Umbilical cord (tissue), 1 donor: ENCODE measurements at regions not wholly inside any gene's neighbourhood (a gene's known extent, or its start where the extent isn't known, plus 50 kb on each side); places are given as distances from the start of the nearest gene placed in this dataset.
A peak's percentile ranks its signal among the peaks of the same experiment; 100 is the strongest.

Experiments used
- DNase-seq: peaks from one replicate; pipeline ENCODE4 v3.0.0-alpha.2; 2015; ENCODE audit warnings: low spot score

DNA sequence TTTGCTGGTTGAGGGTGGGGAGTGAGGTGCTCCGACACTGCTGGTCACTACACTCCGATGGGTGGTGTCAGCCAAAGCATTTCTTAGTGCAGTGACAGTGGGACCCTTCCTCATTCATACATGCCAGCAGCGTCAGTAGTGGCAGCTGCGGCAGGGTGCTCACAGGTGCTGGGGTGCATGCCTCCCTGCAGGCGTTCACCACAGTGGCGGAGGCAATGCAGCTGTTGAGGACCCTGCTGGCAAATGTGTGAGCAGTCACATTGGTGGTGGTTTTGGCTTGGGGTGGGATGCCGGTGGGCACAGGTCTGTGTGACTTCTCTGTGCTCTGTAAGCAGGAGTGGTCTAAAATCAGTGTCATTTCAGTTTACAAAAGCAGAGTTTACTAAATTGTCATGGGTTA lies 464.6 kb downstream of the FUT8 start:
- DNase-seq = no peak

DNA sequence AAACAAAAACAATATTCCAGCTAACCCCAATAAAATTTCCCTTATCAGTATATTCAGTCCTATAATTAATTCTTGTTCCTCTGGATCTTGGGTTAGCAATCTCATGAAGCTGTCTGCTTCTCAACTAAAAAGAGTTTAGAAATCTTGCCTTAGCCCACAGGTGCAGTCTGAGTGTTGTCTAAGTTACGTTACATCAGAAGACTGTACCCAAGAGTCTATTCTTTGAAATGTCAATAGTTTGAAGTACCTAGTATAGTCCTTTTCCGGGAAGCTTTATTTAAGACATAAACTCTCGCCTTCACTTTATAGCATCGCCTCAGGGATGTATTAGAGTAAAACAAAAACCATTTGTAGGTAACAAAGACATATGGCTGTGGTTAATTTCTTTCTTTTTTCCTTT lies 465.1 kb downstream of the FUT8 start:
- no peak for DNase-seq

DNA sequence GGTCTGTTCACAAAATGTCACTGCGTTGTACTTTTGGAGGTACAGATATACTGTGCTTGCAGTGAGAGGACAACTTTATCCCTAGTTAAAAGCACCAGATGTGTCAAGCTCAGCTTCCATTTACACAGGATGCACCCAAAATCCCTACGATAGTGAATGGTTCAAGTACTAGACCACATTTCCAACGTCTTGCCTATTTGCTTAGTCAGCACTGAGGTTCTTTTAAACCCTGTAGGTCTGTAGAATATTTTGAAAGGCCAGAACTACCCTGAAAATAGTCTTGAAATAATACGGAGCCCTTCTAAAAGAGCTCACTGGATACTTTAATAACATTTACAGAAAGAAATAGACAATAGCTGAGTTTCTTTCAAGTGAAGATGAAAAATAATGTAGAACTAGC lies 466.1 kb downstream of the FUT8 start:
- no peak for DNase-seq

GRCh38 chr14:65879248-65880009 lies 466.9 kb downstream of the FUT8 start:
- no peak for DNase-seq

DNA sequence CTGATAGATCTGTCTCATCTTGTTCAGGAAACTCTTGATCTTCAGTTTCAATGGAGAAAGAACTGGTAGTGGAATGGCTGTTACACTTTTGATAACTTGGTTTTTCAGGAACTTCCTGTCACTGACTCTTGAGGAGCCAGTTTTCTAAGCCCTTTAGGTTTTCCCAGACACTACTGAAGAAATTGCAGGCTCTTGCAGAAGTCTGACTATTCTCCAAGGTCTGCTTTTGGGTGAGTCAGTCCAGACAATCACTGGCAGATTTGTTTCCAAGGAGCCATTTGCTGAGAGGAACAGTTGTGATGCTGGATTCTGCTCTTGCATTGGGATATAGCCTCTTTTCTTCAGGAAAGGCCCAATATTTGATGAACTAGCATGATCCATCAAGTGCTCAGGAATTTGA lies 468.0 kb downstream of the FUT8 start:
- DNase-seq = no peak

DNA sequence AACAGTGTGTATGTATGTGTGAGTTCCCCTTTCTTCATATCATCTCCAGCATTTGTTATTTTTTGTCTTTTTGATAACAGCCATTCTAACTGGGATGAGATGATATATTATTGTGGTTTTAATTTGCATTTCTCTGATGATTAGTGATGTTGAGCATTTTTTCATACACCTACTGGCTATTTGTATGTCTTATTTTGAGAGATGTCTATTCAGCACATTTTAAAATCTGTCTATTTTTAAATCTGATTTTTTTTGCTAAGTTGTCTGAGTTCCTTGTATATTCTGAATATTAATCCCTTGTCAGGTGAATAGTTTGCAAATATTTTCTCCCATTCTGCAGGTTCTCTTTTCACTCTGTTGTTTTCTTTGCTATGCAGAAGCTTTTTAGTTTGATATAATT lies 469.1 kb downstream of the FUT8 start:
- DNase-seq = no peak

DNA sequence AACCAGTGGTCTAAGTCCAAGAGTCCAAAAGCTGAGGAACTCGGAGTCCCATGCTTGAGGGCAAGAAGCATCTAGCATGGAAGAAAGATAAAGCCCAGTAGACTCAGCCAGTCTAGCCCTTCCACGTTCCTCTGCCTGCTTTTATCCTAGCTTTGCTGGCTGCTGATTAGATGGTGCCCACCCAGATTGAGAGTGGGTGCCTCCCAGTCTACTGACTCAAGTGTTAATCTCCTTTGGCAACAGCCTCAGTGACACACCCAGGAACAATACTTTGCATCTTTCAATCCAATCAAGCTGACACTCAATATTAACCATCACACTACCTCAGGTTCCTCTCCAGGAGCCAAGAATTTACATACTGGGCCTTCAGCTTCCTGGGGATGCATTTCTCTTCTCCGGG lies 476.1 kb downstream of the FUT8 start:
- DNase-seq = no peak

DNA sequence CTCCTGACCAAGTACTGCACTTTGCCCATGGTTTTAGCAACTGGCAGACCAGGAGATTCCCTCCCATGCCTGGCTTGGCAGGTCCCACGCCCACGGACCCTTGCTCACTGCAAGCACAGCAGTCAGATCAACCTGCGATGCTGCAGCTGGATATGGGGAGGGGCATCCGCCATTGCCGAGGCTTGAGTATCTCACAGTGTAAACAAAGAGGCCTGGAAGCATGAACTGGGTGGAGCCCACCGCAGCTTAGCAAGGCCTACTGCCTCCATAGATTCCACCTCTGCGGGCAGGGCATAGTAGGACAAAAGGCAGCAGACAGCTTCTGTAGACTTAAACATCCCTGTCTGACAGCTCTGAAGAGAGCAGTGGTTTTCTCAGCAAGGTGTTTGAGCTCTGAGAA lies 479.8 kb downstream of the FUT8 start:
- no peak for DNase-seq

DNA sequence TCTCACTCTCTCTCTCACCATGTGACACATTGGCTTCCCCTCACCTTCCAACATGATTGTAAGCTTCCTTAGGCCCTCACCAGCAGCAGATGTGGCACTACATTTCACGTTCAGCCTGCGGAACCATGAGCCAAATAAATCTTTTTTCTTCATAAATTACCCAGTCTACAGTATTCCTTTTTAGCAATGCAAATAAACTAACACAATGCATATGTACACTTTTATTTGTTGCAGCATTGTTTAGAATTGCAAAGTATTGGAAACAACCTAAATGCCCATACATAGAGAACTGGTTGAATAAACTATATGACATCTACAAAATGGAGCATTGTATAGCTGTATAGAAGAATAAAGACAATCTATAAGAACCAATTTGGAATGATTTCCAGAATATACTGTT lies 487.6 kb downstream of the FUT8 start:
- no peak for DNase-seq

DNA sequence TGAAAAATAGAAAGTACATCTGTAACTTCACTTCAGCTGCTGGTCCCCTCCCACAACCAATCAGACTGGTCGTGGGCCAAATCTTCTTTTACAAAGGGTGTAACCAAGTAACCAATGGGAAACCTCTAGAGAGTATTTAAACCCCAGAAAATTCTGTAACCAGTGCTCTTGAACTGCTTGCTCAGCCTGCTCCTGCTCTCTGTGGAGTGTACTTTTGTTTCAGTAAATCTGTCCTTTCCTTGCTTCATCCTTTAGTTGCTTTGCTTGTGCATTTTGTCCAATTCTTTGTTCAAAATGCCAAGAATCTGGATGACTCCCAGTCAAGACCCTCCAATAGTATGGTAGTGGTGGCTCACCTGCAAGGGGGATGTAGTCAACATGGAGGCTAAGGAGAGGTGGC lies 489.1 kb downstream of the FUT8 start:
- no peak for DNase-seq

GRCh38 chr14:65904988-65905387 lies 492.5 kb downstream of the FUT8 start:
- DNase-seq = no peak

DNA sequence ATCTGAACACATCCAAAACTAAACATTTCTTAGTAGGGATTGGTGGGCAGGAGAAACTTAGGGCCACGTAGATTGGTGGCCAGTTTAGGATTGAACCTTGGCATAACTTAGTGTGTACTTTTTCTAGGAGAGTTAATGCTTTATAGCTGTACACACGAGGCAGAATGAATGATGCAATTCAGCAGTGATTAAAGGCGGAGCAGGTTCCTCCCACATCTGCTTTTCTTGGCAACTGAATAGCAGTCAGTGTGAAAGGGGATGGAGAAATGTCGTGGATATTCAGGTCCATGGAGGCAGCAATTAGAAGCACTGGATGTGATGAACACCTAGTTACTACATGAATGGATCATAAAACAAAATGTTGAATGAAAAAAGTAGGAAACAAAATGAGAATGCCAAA lies 493.8 kb downstream of the FUT8 start:
- DNase-seq = no peak

DNA sequence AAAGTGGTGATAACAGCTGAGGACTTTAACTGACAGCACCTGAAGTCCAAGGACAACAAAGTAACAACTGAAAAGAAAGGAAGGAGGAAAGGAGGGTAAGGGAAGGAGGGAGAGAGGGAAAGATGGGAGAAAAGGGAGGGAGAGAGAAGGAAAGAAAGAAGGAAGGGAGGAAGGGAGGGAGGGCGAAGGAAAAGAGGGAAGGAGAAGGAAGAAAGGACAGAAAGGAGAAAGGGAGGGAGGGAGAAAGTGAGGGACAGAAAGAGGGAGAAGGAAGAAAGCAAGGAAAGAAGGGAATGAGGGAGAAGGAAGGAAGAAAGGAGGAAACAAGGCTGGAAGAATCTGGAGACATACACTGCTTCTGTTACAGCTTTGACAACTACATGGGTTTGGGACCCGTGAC lies 494.4 kb downstream of the FUT8 start:
- DNase-seq = no peak

- peak; percentile 79 for DNase-seq
Measured at GRCh38 chr14:65910108-65910786, 497.7 kb downstream of the FUT8 start.

- DNase-seq = no peak
Measured at GRCh38 chr14:65915125-65915524, 502.6 kb downstream of the FUT8 start.

- DNase-seq = no peak
Measured at GRCh38 chr14:65916055-65916454, 503.5 kb downstream of the FUT8 start.

DNA sequence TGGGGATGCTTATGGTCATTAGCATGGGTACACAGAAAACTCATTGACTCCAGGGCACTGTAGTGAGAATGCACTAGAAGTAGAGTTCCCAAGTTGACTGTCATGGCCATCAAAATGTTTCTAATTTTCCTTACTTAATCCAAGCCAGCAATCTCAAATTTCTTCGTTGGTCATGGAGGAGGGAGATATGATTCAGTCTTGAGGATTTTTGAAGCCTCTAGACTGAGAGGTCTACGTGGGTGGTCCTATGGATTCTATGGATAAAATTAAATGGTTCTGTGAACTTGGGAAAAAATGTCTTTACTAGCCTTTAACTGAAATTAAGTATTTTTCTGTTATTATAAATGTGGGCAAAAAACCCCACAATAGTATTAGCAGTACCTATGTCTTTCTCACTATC lies 508.5 kb downstream of the FUT8 start:
- no peak for DNase-seq

DNA sequence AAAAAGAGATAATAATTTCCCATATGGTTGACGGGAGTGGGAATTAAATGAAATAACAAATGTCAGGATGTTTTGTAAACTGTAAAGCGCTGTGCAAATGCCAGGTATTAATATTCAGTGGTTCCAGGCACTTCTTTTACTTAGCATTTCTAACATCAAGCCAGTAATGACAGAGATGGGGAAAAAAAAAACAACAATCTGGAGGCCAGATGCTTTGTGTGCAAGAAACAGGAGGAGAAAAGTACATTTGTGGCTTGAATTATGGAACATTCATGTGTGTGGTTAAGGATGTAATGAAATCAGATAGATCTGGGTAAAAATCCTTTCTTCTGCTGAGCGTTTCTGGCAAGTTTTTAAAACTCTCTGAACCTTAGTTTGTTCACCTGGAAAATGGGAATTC lies 509.6 kb downstream of the FUT8 start:
- DNase-seq = no peak

DNA sequence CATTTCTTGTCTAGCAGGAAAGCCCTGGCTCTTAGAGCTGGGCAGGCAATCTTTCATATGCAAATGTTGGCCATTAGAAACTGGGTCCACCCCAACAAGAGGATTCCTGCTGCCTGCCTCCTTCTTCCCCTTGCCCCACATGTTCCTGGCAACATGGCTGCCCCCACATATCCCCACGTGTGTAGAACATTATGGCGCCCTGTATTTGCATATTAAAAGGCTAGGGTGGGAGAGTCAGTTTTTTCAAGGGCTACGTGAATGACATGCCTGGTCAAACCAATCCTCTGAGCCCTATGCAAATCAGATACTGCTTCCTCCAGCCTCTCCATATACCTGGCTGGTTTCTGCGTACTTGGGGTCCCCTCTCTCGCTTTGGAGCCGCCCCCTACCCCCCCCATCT lies 514.0 kb downstream of the FUT8 start:
- DNase-seq = no peak

DNA sequence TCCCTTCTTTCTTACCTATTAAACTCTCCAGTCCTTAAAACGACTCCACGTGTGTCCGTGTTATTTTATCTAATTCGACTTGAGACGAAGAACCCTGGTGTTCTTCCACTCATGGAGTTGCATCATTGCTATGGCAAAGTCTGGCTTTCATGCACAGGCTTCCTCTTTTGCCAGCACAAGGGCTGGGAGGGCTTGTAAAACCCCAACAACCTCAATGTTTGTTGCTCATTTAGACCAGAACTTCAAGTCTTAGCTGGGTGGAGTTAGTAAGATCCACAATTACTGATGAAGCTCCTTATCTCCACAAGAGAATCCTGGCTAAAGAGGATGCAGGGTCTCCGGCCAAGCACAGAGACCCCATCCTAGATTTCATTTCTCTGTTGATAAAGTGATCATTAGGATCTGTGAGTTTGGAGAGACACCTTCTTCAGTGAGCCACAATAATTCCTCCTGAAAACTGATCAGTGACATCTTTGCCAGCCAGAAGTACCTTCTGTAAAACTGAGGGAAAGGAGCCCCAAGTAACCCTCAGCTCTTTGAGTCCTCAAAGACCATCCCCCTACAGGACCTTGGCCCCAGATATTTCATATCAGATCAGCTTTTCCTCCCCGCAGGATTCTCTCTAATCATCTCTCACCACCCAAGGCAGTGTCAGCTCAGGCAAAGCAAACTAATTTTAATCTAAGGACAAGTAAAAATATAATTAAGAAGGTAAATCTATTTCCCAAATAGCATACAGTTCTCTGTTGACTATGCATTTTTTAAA lies 514.6 kb downstream of the FUT8 start:
- DNase-seq = no peak

DNA sequence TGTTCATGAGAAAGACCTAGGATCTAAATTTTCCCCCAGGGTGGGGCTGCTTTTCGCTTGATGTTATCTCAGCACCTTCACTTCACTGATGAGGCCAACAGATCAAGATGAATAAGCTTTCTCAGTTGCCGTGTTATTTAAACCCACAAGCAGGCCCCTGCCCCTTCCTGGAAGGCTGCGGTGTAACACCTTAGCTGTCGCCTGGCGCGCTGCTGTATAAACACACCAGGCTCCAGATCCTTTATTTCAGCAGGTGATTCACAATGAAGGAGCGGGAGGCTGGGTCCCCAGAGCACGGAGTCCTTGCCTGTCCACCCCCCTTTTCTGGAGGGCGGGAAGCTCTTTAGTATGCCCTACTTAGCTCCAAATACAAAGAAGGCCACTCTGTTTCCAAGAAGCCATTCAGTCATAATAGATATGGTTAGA lies 515.4 kb downstream of the FUT8 start:
- DNase-seq = no peak

- no peak for DNase-seq
Measured at GRCh38 chr14:65928995-65929394, 516.5 kb downstream of the FUT8 start.
